Amniotic epithelial cell (primary cell): ENCODE measurements at regions not wholly inside any gene's neighbourhood (a gene's known extent, or its start where the extent isn't known, plus 50 kb on each side); places are given as distances from the start of the nearest gene placed in this dataset.
"Not testable (repeated sequence)": the region's sequence is repeated elsewhere in the genome, so short reads cannot be mapped to it uniquely, and the experiment has no call there.

Source experiments
- DNase-seq: peaks from one replicate; pipeline ENCODE4 v3.0.0-alpha.2; 2010; ENCODE audit warnings: low read depth

- DNase-seq: no peak
Measured at GRCh38 chr7:155396661-155397060, 61.3 kb upstream of the EN2 start.

DNA sequence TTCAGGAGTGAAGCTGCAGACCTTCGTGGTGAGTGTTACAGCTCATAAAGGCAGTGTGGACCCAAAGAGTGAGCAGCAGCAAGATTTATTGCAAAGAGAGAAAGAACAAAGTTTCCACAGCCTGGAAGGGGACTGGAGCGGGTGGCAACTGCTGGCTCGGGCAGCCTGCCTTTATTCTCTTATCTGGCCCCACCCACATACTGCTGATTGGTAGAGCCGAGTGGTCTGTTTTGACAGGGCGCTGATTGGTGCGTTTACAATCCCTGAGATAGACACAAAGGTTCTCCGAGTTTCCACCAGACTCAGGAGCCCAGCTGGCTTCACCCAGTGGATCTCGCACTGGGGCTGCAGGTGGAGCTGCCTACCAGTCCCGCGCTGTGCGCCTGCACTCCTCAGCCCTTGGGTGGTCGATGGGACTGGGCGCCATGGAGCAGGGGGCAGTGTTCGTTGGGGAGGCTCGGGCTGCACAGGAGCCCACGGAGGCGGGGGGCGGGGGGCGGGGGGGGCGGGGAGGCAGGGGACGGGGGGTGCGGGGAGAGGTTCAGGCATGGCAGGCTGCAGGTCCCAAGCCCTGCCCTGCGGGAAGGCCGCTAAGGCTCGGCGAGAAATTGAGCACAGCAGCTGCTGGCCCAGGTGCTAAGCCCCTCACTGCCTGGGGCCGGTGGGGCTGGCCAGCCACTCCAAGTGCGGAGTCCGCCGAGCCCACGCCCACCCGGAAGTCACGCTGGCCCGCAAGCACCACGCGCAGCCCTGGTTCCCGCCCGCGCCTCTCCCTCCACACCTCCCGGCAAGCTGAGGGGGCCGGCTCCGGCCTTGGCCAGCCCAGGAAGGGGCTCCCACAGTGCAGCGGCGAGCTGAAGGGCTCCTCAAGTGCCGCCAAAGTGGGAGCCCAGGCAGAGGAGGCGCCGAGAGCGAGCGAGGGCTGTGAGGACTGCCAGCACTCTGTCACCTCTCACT is 59.9 kb upstream of the EN2 start:
- not testable (repeated sequence) for DNase-seq

DNA sequence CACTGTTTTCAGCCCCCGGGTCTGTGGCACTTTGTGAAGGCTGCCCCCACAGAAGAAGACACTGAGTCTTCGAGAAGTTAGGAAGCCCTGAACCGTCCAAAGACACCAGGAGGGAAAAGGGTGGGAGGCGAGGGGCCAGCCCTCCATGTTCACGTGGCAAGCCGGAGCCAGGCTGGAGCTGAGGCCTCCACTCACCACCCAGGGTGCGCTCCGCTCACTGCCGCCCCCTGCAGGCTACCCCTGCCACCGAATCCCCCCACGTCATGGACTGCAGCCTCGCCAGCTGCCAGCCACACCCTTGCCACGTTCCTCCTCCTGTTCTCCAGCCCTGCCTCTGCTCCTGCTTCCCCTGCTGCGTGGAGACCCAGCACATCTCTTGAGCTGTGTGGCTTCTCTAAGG is 59.0 kb upstream of the EN2 start:
- no peak for DNase-seq

- no peak for DNase-seq
Measured at GRCh38 chr7:155399577-155399976, 58.4 kb upstream of the EN2 start.

- DNase-seq: no peak
Measured at GRCh38 chr7:155401231-155401630, 56.7 kb upstream of the EN2 start.

GRCh38 chr7:155401884-155402283 is 56.0 kb upstream of the EN2 start:
- no peak for DNase-seq

GRCh38 chr7:155402941-155403340 is 55.0 kb upstream of the EN2 start:
- no peak for DNase-seq

DNA sequence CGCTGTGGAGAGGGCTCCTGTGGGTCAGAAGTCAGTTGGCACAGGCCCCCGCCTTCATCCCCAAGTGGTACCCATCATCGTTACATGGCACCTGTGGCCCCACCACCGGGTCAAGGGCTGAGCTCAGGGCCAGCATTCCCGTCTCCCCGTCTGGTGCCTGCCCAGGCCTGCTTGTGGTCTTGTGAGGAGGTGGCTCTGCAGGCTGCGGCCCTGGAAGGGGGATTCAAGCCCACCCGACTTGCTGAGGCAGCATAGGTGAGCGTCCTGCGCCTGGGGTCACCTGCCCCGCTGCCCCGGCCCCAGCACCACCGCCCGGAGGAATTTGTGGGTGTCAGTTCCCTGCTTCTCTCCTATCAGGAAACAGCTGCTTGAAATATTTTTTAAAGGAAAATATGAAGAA is 53.0 kb upstream of the EN2 start:
- DNase-seq: no peak

DNA sequence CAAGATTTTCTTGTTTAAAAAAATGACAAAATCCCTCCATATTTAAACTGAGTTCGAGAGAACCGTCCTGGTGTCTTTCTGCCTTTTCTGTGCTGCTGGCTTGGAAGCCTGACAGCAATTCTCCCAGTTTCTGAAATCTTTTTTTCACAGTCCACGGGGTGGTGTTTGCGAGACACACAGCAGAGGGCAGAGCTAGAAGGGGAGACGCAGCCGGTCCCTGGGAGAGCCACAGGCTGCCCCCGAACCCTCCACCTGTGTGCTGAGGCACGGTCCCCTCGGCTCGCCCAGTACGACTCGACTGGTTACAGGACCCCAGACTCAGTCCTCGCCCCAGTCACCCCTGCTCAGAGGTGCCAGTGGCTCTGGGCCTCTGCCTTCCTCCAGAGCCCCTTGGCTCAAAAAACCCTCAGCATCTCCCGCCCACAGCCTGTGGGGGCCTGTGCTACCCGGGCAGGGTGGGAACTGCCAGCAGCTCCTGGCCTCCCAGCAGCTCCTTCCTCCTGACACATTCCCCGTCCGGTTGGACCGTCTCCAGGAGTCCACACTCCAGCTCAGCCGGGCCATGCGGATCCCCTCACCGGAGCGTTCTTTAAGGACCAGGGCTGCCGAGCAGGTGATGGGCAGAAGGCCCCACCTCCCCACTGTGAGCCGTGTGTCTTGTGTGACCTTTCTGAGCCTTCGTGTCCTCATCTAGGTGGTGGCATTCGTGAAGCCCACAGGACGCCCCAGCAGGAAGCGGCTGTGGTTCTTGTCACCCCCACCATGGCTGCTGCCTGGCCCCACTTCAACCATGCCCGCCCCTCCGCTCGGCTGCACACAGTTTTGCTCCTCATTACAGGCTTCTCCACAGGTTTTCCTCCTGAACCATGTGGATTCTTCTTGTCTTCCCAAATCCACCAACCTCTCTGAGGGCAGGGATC is 52.3 kb upstream of the EN2 start:
- DNase-seq: no peak

DNA sequence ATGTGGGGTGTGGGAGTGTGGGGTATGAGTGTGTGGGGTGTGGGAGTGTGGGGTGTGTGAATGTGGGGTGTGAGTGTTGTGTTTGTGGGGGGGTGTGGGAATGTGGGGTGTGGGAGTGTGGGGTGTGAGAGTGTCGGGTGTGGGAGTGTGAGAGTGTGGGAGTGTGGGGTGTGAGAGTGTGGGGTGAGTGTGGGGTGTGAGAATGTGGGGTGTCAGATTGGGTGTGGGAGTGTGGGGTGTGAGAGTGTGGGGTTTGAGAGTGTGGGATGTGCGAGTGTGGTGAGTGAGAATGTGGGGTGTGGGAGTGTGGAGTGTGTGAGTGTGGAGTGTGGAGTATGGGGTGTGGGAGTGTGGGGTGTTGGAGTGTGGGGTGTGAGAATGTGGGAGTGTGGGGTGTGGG is 50.1 kb upstream of the EN2 start:
- DNase-seq: no peak
